ENCODE measurements at regions not wholly inside any gene's neighbourhood (a gene's known extent, or its start where the extent isn't known, plus 50 kb on each side); places are given as distances from the start of the nearest gene placed in this dataset.
A peak's percentile ranks its signal among the peaks of the same experiment; 100 is the strongest.

- H3K4me3 ChIP-seq = no peak overlapping the region
- peaks cover 10% of the 10 kb centered on the region; the same call in 1 of the 2 replicates for H3K4me1 ChIP-seq
- H3K27ac ChIP-seq = no peak overlapping the region
- H3K4me2 ChIP-seq = no peak overlapping the region
- H3K9me3 ChIP-seq = no peaks in the 10 kb centered on the region
- H3K36me3 ChIP-seq = no peaks in the 10 kb centered on the region
- TF ChIP-seq Cebpa-rat (IDR thresholded peaks at IDR 0.05) = no peak
- no peak overlapping the region for H3K9ac ChIP-seq
- H4K20me1 ChIP-seq = no peaks in the 10 kb centered on the region
- no peaks in the 10 kb centered on the region for H3K27me3 ChIP-seq
These were observed 749.5 kb upstream of the RAB6C start for GRCh38 chr2:129229830-129230441.

GRCh38 chr2:129231924-129232323 is 747.5 kb upstream of the RAB6C start:
- H4K20me1 ChIP-seq = no peaks in the 10 kb centered on the region
- no peaks in the 10 kb centered on the region for H3K9me3 ChIP-seq
- TF ChIP-seq Cebpa-rat (IDR thresholded peaks at IDR 0.05) = no peak
- no peak overlapping the region for H3K4me3 ChIP-seq
- no peaks in the 10 kb centered on the region for H3K27me3 ChIP-seq
- no peak overlapping the region for H3K9ac ChIP-seq
- no peaks in the 10 kb centered on the region for H3K36me3 ChIP-seq
- H3K4me1 ChIP-seq = peaks cover 10% of the 10 kb centered on the region; the same call in 1 of the 2 replicates
- no peak overlapping the region for H3K27ac ChIP-seq
- H3K4me2 ChIP-seq = no peak overlapping the region

GRCh38 chr2:129233166-129233565 is 746.3 kb upstream of the RAB6C start:
- Histone ChIP-seq H3K27me3 (no peaks in the 10 kb centered on the region), H3K4me1 (peaks cover 10% of the 10 kb centered on the region; the same call in 1 of the 2 replicates), H3K27ac (no peak overlapping the region), H3K4me3 (no peak overlapping the region), H3K36me3 (no peaks in the 10 kb centered on the region), H3K9ac (no peak overlapping the region), H4K20me1 (no peaks in the 10 kb centered on the region), H3K9me3 (no peaks in the 10 kb centered on the region), H3K4me2 (0 out of 2 replicates have a peak overlapping the region, but pooled peaks have one; percentile 11)
- no peak for TF ChIP-seq Cebpa-rat (IDR thresholded peaks at IDR 0.05)

GRCh38 chr2:129233751-129234406 is 745.6 kb upstream of the RAB6C start:
- peaks cover 10% of the 10 kb centered on the region; the same call in 1 of the 2 replicates for H3K4me1 ChIP-seq
- H3K36me3 ChIP-seq = no peaks in the 10 kb centered on the region
- H3K4me3 ChIP-seq = no peak overlapping the region
- no peaks in the 10 kb centered on the region for H3K9me3 ChIP-seq
- H4K20me1 ChIP-seq = no peaks in the 10 kb centered on the region
- no peaks in the 10 kb centered on the region for H3K27me3 ChIP-seq
- no peak overlapping the region for H3K9ac ChIP-seq
- H3K27ac ChIP-seq = no peak overlapping the region
- TF ChIP-seq Cebpa-rat (IDR thresholded peaks at IDR 0.05) = no peak
- H3K4me2 ChIP-seq = no peak overlapping the region

- Histone ChIP-seq H4K20me1 (no peaks in the 10 kb centered on the region), H3K4me2 (no peak overlapping the region), H3K27me3 (no peaks in the 10 kb centered on the region), H3K9ac (no peak overlapping the region), H3K9me3 (no peaks in the 10 kb centered on the region), H3K27ac (no peak overlapping the region), H3K36me3 (no peaks in the 10 kb centered on the region), H3K4me1 (peaks cover 10% of the 10 kb centered on the region; the same call in 1 of the 2 replicates), H3K4me3 (no peak overlapping the region)
- no peak for TF ChIP-seq Cebpa-rat (IDR thresholded peaks at IDR 0.05)
These were observed 742.9 kb upstream of the RAB6C start for GRCh38 chr2:129236601-129237000.

- Histone ChIP-seq H3K27ac (no peak overlapping the region), H3K36me3 (no peaks in the 10 kb centered on the region), H3K9me3 (no peaks in the 10 kb centered on the region), H4K20me1 (no peaks in the 10 kb centered on the region), H3K4me2 (no peak overlapping the region), H3K4me1 (peaks cover 7% of the 10 kb centered on the region; the same call in 1 of the 2 replicates), H3K4me3 (no peak overlapping the region), H3K27me3 (no peaks in the 10 kb centered on the region), H3K9ac (no peak overlapping the region)
- TF ChIP-seq Cebpa-rat (IDR thresholded peaks at IDR 0.05) = no peak
These were observed 741.3 kb upstream of the RAB6C start for GRCh38 chr2:129237966-129238725.

GRCh38 chr2:129239141-129239540 is 740.3 kb upstream of the RAB6C start:
- H3K9ac ChIP-seq = no peak overlapping the region
- H3K27me3 ChIP-seq = no peaks in the 10 kb centered on the region
- no peaks in the 10 kb centered on the region for H3K9me3 ChIP-seq
- H3K27ac ChIP-seq = no peak overlapping the region
- no peaks in the 10 kb centered on the region for H3K4me1 ChIP-seq
- no peak overlapping the region for H3K4me3 ChIP-seq
- no peak for TF ChIP-seq Cebpa-rat (IDR thresholded peaks at IDR 0.05)
- no peaks in the 10 kb centered on the region for H3K36me3 ChIP-seq
- no peak overlapping the region for H3K4me2 ChIP-seq
- H4K20me1 ChIP-seq = no peaks in the 10 kb centered on the region

GRCh38 chr2:129240061-129240460 is 739.4 kb upstream of the RAB6C start:
- no peak overlapping the region for H3K4me3 ChIP-seq
- no peaks in the 10 kb centered on the region for H3K9me3 ChIP-seq
- H3K9ac ChIP-seq = no peak overlapping the region
- no peaks in the 10 kb centered on the region for H3K27me3 ChIP-seq
- H3K4me1 ChIP-seq = no peaks in the 10 kb centered on the region
- H3K36me3 ChIP-seq = no peaks in the 10 kb centered on the region
- H3K27ac ChIP-seq = no peak overlapping the region
- H3K4me2 ChIP-seq = no peak overlapping the region
- no peak for TF ChIP-seq Cebpa-rat (IDR thresholded peaks at IDR 0.05)
- H4K20me1 ChIP-seq = no peaks in the 10 kb centered on the region

GRCh38 chr2:129242269-129242668 is 737.2 kb upstream of the RAB6C start:
- Histone ChIP-seq H4K20me1 (no peaks in the 10 kb centered on the region), H3K27ac (no peak overlapping the region), H3K9me3 (peaks cover 6% of the 10 kb centered on the region), H3K4me1 (no peaks in the 10 kb centered on the region), H3K4me3 (no peak overlapping the region), H3K4me2 (no peak overlapping the region), H3K27me3 (no peaks in the 10 kb centered on the region), H3K9ac (no peak overlapping the region), H3K36me3 (no peaks in the 10 kb centered on the region)
- TF ChIP-seq Cebpa-rat (IDR thresholded peaks at IDR 0.05) = no peak

- Histone ChIP-seq H3K4me2 (no peak overlapping the region), H3K27ac (no peak overlapping the region), H3K27me3 (no peaks in the 10 kb centered on the region), H3K36me3 (no peaks in the 10 kb centered on the region), H3K4me3 (no peak overlapping the region), H3K9ac (no peak overlapping the region), H4K20me1 (no peaks in the 10 kb centered on the region), H3K9me3 (peaks cover 6% of the 10 kb centered on the region), H3K4me1 (0 out of 2 replicates have a peak, but pooled peaks cover 2% of the 10 kb centered on the region)
- TF ChIP-seq Cebpa-rat (IDR thresholded peaks at IDR 0.05) = no peak
These were observed 731.7 kb upstream of the RAB6C start for GRCh38 chr2:129247751-129248150.

Data from BLaER1 (cell line).